ENCODE measurements at regions not wholly inside any gene's neighbourhood (a gene's known extent, or its start where the extent isn't known, plus 50 kb on each side); places are given as distances from the start of the nearest gene placed in this dataset.

- ATAC-seq (peak; percentile 70 to 91 (median 86)), DNase-seq (peak in 4 of 5 donors; percentile 28 to 45 (median 38))
- intact Hi-C loops (cut with DNase I): loop anchor here in 3 of 10 donors (5.0 kb wide), 1 partner anchor 71 kb away; the partner anchor contains the start of gene PGRMC2 (in 3 of the 3)
- peak overlapping the region in 2 of 12 donors; percentile 12 to 27 for H3K4me3 ChIP-seq
- TF ChIP-seq CTCF (IDR thresholded peaks at IDR 0.05): no peak
- no peak for TF ChIP-seq POLR2A (IDR thresholded peaks at IDR 0.05)
- no peaks in the 10 kb centered on the region for H3K9me3 ChIP-seq
- H3K27me3 ChIP-seq: no peaks in the 10 kb centered on the region
- no peaks in the 10 kb centered on the region for H3K36me3 ChIP-seq
- H3K4me1 ChIP-seq: peaks cover 0 to 44% (median 23%) of the 10 kb centered on the region in 12 donors
- 33 to 55% (median 45%) methylated on average over 7 of the region's 7 CpGs for WGBS, 4 donors
- peak overlapping the region in 11 of 12 donors; percentile 21 to 87 (median 72) for H3K27ac ChIP-seq
Observed at GRCh38 chr4:128358231-128358912, 70.8 kb upstream of the PGRMC2 start.

GRCh38 chr4:128357286-128357685 lies 69.7 kb upstream of the PGRMC2 start:
- H3K9me3 ChIP-seq: no peaks in the 10 kb centered on the region
- no peak for DNase-seq
- peaks cover 0 to 44% (median 23%) of the 10 kb centered on the region in 12 donors for H3K4me1 ChIP-seq
- H3K4me3 ChIP-seq: no peak overlapping the region
- intact Hi-C loops (cut with DNase I): loop anchor here in 3 of 10 donors (5.0 kb wide), 1 partner anchor 70 kb away; the partner anchor contains the start of gene PGRMC2 (in 3 of the 3)
- 50 to 64% (median 52%) methylated on average over 2 of the region's 2 CpGs for whole genome bisulfite sequencing, 4 donors
- no peak for TF ChIP-seq POLR2A (IDR thresholded peaks at IDR 0.05)
- no peak for TF ChIP-seq CTCF (IDR thresholded peaks at IDR 0.05)
- no peak for ATAC-seq
- H3K27ac ChIP-seq: peak overlapping the region in 11 of 12 donors; percentile 21 to 87 (median 72)
- H3K27me3 ChIP-seq: no peaks in the 10 kb centered on the region
- H3K36me3 ChIP-seq: no peaks in the 10 kb centered on the region

- Histone ChIP-seq H3K27me3 (no peaks in the 10 kb centered on the region), H3K36me3 (no peaks in the 10 kb centered on the region), H3K4me3 (no peak overlapping the region), H3K9me3 (no peaks in the 10 kb centered on the region), H3K27ac (peak overlapping the region in 9 of 12 donors; percentile 1 to 55 (median 31)), H3K4me1 (peaks cover 0 to 44% (median 23%) of the 10 kb centered on the region in 12 donors)
- intact Hi-C loops (cut with DNase I): loop anchor here in 4 of 10 donors (2.0 to 5.0 kb wide), 2 partner anchors 67 to 68 kb away; partner anchors contain the start of gene PGRMC2 (in 3 of the 4)
- DNase-seq: peak in 2 of 5 donors; percentile 38 to 44
- ATAC-seq: peak in 2 of 4 donors; percentile 17 to 24
- TF ChIP-seq CTCF (IDR thresholded peaks at IDR 0.05): no peak
- TF ChIP-seq POLR2A (IDR thresholded peaks at IDR 0.05): no peak
- WGBS, 4 donors: 38 to 42% (median 39%) methylated on average over 4 of the region's 4 CpGs
Observed at GRCh38 chr4:128355305-128355704, 67.7 kb upstream of the PGRMC2 start.

- no peaks in the 10 kb centered on the region for H3K9me3 ChIP-seq
- H3K27ac ChIP-seq: peak overlapping the region in 6 of 12 donors; percentile 5 to 55 (median 52)
- H3K27me3 ChIP-seq: no peaks in the 10 kb centered on the region
- peak in 2 of 4 donors; percentile 11 to 28 for ATAC-seq
- no peaks in the 10 kb centered on the region for H3K36me3 ChIP-seq
- peak in 3 of 5 donors; percentile 24 to 72 (median 37) for DNase-seq
- H3K4me1 ChIP-seq: peaks cover 0 to 44% (median 23%) of the 10 kb centered on the region in 12 donors
- intact Hi-C loops (cut with DNase I): loop anchor here in 2 of 10 donors (2.0 to 5.0 kb wide), 2 partner anchors 42 to 66 kb away; no protein-coding TSS in a partner anchor
- 41 to 48% (median 44%) methylated on average over 4 of the region's 4 CpGs for WGBS, 4 donors
- TF ChIP-seq CTCF (IDR thresholded peaks at IDR 0.05): no peak
- no peak for TF ChIP-seq POLR2A (IDR thresholded peaks at IDR 0.05)
- no peak overlapping the region for H3K4me3 ChIP-seq
Observed at GRCh38 chr4:128354205-128354821, 66.7 kb upstream of the PGRMC2 start.

Data from heart left ventricle (tissue), 16 donors.